SK-N-SH treated with all-trans-retinoic acid at 6 μM for 48 hours (cell line): ENCODE measurements at regions not wholly inside any gene's neighbourhood (a gene's known extent, or its start where the extent isn't known, plus 50 kb on each side); places are given as distances from the start of the nearest gene placed in this dataset.
A peak's percentile ranks its signal among the peaks of the same experiment; 100 is the strongest.

Source experiments
- ATAC-seq: fragments of 200-7000 bp; cut with Tn5 transposase; 3 replicates; pipeline ENCODE4 v1.9.1; 2020; ENCODE audit warnings: mild to moderate bottlenecking, moderate library complexity
- CSDC2 ChIP-seq: fragments of 250-450 bp; sonication (Bioruptor Pico); IDR thresholded peaks from 2 replicates; pipeline ENCODE4 v1.5.0; 2020; ENCODE audit warnings: mild to moderate bottlenecking, moderate library complexity
- GLIS3 ChIP-seq: fragments of 250-450 bp; sonication (Bioruptor Pico); IDR thresholded peaks from 2 replicates; pipeline ENCODE4 v1.5.0; 2020; ENCODE audit warnings: mild to moderate bottlenecking, moderate library complexity
- ISL1 ChIP-seq: fragments of 250-450 bp; sonication (Bioruptor Pico); IDR thresholded peaks from 2 replicates; pipeline ENCODE4 v2.1.2; 2022; ENCODE audit warnings: mild to moderate bottlenecking, moderate library complexity
- OSR1 ChIP-seq: fragments of 250-450 bp; sonication (Bioruptor Pico); IDR thresholded peaks from 2 replicates; pipeline ENCODE4 v1.8.0; 2022; ENCODE audit warnings: moderate library complexity, mild to moderate bottlenecking, inconsistent platforms
- RARB ChIP-seq: fragments of 250-450 bp; sonication (Bioruptor Pico); IDR thresholded peaks from 2 replicates; pipeline ENCODE4 v1.8.0; 2021; ENCODE audit warnings: mild to moderate bottlenecking, moderate library complexity
- SNAI2 ChIP-seq: fragments of 250-450 bp; sonication (Bioruptor Pico); IDR thresholded peaks from 2 replicates; pipeline ENCODE4 v1.5.0; 2020; ENCODE audit warnings: mild to moderate bottlenecking, moderate library complexity
- TOX ChIP-seq: fragments of 250-450 bp; sonication (Bioruptor Pico); IDR thresholded peaks from 2 replicates; pipeline ENCODE4 v1.8.0; 2021; ENCODE audit warnings: mild to moderate bottlenecking, moderate library complexity, borderline replicate concordance
- ZFP3 ChIP-seq: fragments of 250-450 bp; sonication (Bioruptor Pico); IDR thresholded peaks from 2 replicates; pipeline ENCODE4 v1.5.0; 2020; ENCODE audit warnings: mild to moderate bottlenecking, moderate library complexity
- ZFP30 ChIP-seq: fragments of 450-650 bp; formaldehyde crosslinking; IDR thresholded peaks from 2 replicates; pipeline ENCODE4 v1.5.0; 2022; ENCODE audit warnings: mild to moderate bottlenecking, moderate library complexity
- TF ChIP-seq, protein P1 (sequence below): fragments of 250-450 bp; sonication (Bioruptor Pico); IDR thresholded peaks from 2 replicates; pipeline ENCODE4 v1.5.1; 2021; ENCODE audit warnings: mild to moderate bottlenecking, moderate library complexity
- TF ChIP-seq, protein P2 (sequence below): fragments of 250-450 bp; sonication (Bioruptor Pico); IDR thresholded peaks from 2 replicates; pipeline ENCODE4 v1.5.0; 2020; ENCODE audit warnings: mild to moderate bottlenecking, moderate library complexity
- TF ChIP-seq, protein P3 (sequence below): fragments of 250-450 bp; sonication (Bioruptor Pico); IDR thresholded peaks from 2 replicates; pipeline ENCODE4 v1.5.1; 2020; ENCODE audit warnings: low read depth, mild to moderate bottlenecking, moderate library complexity
- TF ChIP-seq, protein P4 (sequence below): fragments of 250-450 bp; sonication (Bioruptor Pico); IDR thresholded peaks from 2 replicates; pipeline ENCODE4 v1.8.0; 2021; ENCODE audit warnings: low read depth, mild to moderate bottlenecking, moderate library complexity, borderline replicate concordance

DNA sequence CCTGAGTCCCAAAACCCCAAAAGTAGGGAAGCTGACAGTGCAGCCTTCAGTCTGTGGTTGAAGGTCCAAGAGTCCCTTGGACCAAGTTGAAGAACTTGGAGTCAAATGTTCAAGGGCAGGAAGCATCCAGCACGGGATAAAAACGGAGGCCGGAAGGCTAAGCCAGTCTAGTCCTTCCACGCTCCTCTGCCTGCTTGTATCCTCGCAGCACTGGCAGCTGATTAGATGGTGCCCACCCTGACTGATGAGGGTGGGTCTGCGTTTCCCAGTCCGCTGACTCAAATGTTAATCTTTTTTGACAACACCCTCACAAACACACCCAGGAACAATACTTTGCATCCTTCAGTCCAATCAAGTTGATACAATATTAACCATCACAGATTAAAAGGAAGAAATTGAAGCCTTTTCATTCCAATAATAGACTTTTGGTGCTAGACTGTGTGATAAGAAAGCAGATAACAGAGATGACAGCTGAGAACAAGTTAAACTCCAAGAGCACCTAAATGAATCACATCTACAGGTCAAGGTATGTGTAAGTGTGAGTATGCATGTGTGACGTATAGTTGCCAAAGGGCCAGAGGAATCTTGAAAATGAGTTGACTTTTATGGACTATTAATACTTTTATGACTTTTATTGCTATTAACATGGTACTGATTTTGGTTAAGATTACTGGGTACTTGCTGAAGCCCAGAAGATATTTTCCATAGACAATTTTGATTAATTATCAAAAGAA, 933.5 kb upstream of the SOX9 start:
- TF ChIP-seq OSR1: no peak
- TF ChIP-seq ZFP3 (CRISPR knock-in tag): no peak
- TF ChIP-seq SNAI2 (CRISPR knock-in tag): no peak
- TF ChIP-seq, protein P1, sequence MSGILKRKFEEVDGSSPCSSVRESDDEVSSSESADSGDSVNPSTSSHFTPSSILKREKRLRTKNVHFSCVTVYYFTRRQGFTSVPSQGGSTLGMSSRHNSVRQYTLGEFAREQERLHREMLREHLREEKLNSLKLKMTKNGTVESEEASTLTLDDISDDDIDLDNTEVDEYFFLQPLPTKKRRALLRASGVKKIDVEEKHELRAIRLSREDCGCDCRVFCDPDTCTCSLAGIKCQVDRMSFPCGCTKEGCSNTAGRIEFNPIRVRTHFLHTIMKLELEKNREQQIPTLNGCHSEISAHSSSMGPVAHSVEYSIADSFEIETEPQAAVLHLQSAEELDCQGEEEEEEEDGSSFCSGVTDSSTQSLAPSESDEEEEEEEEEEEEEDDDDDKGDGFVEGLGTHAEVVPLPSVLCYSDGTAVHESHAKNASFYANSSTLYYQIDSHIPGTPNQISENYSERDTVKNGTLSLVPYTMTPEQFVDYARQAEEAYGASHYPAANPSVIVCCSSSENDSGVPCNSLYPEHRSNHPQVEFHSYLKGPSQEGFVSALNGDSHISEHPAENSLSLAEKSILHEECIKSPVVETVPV (CRISPR knock-in tag): no peak
- TF ChIP-seq, protein P2, sequence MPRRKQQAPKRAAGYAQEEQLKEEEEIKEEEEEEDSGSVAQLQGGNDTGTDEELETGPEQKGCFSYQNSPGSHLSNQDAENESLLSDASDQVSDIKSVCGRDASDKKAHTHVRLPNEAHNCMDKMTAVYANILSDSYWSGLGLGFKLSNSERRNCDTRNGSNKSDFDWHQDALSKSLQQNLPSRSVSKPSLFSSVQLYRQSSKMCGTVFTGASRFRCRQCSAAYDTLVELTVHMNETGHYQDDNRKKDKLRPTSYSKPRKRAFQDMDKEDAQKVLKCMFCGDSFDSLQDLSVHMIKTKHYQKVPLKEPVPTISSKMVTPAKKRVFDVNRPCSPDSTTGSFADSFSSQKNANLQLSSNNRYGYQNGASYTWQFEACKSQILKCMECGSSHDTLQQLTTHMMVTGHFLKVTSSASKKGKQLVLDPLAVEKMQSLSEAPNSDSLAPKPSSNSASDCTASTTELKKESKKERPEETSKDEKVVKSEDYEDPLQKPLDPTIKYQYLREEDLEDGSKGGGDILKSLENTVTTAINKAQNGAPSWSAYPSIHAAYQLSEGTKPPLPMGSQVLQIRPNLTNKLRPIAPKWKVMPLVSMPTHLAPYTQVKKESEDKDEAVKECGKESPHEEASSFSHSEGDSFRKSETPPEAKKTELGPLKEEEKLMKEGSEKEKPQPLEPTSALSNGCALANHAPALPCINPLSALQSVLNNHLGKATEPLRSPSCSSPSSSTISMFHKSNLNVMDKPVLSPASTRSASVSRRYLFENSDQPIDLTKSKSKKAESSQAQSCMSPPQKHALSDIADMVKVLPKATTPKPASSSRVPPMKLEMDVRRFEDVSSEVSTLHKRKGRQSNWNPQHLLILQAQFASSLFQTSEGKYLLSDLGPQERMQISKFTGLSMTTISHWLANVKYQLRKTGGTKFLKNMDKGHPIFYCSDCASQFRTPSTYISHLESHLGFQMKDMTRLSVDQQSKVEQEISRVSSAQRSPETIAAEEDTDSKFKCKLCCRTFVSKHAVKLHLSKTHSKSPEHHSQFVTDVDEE (CRISPR knock-in tag): no peak
- TF ChIP-seq CSDC2 (CRISPR knock-in tag): no peak
- TF ChIP-seq ZFP30 (CRISPR knock-in tag): no peak
- no peak for ATAC-seq

DNA sequence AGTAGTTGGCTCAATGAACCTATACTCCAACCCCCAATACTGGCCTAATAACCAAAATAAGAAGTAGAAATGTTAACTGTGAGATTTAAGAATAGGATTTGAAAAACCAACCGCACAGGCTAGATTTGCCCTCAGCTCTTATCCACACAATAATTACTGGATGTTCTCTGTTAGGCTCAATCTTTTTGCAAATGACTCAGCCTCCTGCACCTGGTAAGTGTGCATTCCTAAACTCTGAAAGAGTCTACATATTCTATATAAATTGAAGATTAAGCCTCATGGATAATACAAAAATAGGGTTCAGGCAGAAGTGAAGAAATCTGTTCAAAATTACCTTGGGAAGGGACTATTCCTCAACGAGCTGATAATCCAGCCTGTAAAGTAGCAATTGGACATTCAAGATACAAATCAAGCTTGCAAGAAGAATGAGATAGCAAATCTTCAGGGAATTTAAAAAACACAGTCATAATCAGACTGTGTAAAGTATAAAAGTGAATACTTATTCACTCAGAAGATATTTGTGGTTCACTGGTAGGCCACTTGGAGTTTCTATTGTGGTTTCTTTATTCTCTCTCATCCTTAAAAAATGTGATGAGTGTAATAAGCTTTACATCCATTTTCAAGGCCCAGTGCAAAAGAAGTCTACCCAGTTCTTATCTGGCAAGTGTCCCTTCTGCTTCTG, 931.9 kb upstream of the SOX9 start:
- ATAC-seq: peak; percentile 97
- TF ChIP-seq ISL1 (CRISPR knock-in tag): peak; percentile 80
- TF ChIP-seq, protein P1 (CRISPR knock-in tag): no peak
- 0 out of 2 replicates have a peak, but pooled peaks have one; percentile 5 for TF ChIP-seq TOX (CRISPR knock-in tag)
- TF ChIP-seq, protein P2 (CRISPR knock-in tag): no peak

DNA sequence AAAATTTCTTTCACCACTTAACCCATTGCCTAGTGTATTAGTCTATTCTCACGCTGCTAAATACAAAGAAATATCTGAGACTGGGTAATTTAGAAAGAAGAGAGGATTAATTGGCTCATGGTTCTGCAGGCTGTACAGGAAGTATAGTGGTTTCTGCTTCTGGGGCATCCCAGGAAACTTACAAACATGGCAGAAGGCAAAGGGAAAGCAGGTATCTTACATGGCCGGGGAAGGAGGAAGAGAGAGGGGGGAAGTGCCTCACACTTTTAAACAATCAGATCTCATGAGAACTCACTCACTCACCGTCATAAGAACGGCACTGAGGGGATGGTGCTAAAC, 931.4 kb upstream of the SOX9 start:
- no peak for TF ChIP-seq ISL1 (CRISPR knock-in tag)
- TF ChIP-seq SNAI2 (CRISPR knock-in tag): no peak
- TF ChIP-seq OSR1: peak; percentile 87; the same call in 1 of the 2 replicates
- no peak for TF ChIP-seq RARB (CRISPR knock-in tag)
- TF ChIP-seq, protein P3, sequence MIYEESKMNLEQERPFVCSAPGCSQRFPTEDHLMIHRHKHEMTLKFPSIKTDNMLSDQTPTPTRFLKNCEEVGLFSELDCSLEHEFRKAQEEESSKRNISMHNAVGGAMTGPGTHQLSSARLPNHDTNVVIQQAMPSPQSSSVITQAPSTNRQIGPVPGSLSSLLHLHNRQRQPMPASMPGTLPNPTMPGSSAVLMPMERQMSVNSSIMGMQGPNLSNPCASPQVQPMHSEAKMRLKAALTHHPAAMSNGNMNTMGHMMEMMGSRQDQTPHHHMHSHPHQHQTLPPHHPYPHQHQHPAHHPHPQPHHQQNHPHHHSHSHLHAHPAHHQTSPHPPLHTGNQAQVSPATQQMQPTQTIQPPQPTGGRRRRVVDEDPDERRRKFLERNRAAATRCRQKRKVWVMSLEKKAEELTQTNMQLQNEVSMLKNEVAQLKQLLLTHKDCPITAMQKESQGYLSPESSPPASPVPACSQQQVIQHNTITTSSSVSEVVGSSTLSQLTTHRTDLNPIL (CRISPR knock-in tag): 0 out of 2 replicates have a peak, but pooled peaks have one; percentile 33
- no peak for TF ChIP-seq GLIS3 (CRISPR knock-in tag)
- TF ChIP-seq, protein P4, sequence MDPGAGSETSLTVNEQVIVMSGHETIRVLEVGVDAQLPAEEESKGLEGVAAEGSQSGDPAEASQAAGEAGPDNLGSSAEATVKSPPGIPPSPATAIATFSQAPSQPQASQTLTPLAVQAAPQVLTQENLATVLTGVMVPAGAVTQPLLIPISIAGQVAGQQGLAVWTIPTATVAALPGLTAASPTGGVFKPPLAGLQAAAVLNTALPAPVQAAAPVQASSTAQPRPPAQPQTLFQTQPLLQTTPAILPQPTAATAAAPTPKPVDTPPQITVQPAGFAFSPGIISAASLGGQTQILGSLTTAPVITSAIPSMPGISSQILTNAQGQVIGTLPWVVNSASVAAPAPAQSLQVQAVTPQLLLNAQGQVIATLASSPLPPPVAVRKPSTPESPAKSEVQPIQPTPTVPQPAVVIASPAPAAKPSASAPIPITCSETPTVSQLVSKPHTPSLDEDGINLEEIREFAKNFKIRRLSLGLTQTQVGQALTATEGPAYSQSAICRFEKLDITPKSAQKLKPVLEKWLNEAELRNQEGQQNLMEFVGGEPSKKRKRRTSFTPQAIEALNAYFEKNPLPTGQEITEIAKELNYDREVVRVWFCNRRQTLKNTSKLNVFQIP (CRISPR knock-in tag): no peak

More for the DNA sequence above, 931.4 kb upstream of the SOX9 start:
- ATAC-seq: peak; percentile 45; the same call in 2 of the 3 replicates
